Testis (tissue), 2 donors: ENCODE measurements at regions not wholly inside any gene's neighbourhood (a gene's known extent, or its start where the extent isn't known, plus 50 kb on each side); places are given as distances from the start of the nearest gene placed in this dataset.

Experiments used
- POLR2A ChIP-seq: fragments of 450-650 bp; IDR thresholded peaks from one replicate; pipeline ENCODE4 v1.6.1; 2017; ENCODE audit warnings: antibody characterized with exemption, mild to moderate bottlenecking, moderate library complexity
- TF ChIP-seq, protein P1 (sequence below), 3 experiments: fragments of 450-650 bp in 2 of 3; fragments of 200-600 bp in 1 of 3; sonication (generic) in 1 of 3; IDR thresholded peaks; one replicate each; pipeline ENCODE4 v1.5.1; 2016 to 2019; ENCODE audit warnings: antibody characterized with exemption in 3 of 3, mild to moderate bottlenecking in 2 of 3, moderate library complexity in 1 of 3

DNA sequence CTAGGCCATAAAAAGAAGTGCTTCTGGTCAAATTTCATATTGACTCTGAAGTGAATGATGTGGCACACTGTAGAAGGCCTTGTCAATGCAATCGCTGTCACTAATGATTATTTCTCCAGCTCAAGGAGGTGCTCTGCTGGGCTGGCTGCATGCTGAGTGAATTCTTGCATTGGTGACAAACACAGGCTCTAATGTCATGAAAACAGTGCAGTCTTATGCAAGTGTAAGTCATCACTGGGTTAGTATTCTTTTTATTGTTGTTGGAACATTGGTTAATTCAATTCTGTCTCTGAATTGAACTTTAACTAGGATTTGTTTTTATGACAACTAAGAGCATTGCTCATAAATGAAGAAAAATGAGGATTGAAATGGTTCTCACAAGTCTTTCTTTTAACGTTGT, 57.3 kb upstream of the CD180 start:
- TF ChIP-seq, protein P1, sequence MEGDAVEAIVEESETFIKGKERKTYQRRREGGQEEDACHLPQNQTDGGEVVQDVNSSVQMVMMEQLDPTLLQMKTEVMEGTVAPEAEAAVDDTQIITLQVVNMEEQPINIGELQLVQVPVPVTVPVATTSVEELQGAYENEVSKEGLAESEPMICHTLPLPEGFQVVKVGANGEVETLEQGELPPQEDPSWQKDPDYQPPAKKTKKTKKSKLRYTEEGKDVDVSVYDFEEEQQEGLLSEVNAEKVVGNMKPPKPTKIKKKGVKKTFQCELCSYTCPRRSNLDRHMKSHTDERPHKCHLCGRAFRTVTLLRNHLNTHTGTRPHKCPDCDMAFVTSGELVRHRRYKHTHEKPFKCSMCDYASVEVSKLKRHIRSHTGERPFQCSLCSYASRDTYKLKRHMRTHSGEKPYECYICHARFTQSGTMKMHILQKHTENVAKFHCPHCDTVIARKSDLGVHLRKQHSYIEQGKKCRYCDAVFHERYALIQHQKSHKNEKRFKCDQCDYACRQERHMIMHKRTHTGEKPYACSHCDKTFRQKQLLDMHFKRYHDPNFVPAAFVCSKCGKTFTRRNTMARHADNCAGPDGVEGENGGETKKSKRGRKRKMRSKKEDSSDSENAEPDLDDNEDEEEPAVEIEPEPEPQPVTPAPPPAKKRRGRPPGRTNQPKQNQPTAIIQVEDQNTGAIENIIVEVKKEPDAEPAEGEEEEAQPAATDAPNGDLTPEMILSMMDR (IDR thresholded peaks at IDR 0.05), result no peak
- TF ChIP-seq POLR2A, result no peak
